Activated T-helper 17 cell treated with anti-CD3 and anti-CD28 coated beads, Interleukin-2, amount 50 U/mL, for 72 hours (primary cell): ENCODE measurements at regions not wholly inside any gene's neighbourhood (a gene's known extent, or its start where the extent isn't known, plus 50 kb on each side); places are given as distances from the start of the nearest gene placed in this dataset.

Experiments
- ATAC-seq: fragments of 150-1000 bp; cut with Tn5 transposase; replicated peaks from 2 replicates; pipeline ENCODE4 v1.10.0; 2021; ENCODE audit warnings: mild to moderate bottlenecking, moderate library complexity
- H3K27ac Mint-ChIP-seq: one replicate; pipeline ENCODE4 v1.8.0; 2022; ENCODE audit warnings: mixed read lengths
- H3K27me3 Mint-ChIP-seq: one replicate; pipeline ENCODE4 v1.8.0; 2022; ENCODE audit warnings: mixed read lengths
- H3K36me3 Mint-ChIP-seq: one replicate; pipeline ENCODE4 v1.8.0; 2022; ENCODE audit warnings: low read depth, mild to moderate bottlenecking, mixed read lengths
- H3K4me1 Mint-ChIP-seq: one replicate; pipeline ENCODE4 v1.8.0; 2022; ENCODE audit warnings: mixed read lengths
- H3K4me3 Mint-ChIP-seq: one replicate; pipeline ENCODE4 v1.8.0; 2022; ENCODE audit warnings: mild to moderate bottlenecking, mixed read lengths
- H3K9me3 Mint-ChIP-seq: one replicate; pipeline ENCODE4 v1.8.0; 2022; ENCODE audit warnings: mixed read lengths

- peak; percentile 74 for ATAC-seq
- peak overlapping the region; percentile 87 for H3K27ac Mint-ChIP-seq
- H3K9me3 Mint-ChIP-seq: peaks cover 13% of the 10 kb centered on the region
- peaks cover 26% of the 10 kb centered on the region for H3K4me1 Mint-ChIP-seq
- H3K4me3 Mint-ChIP-seq: peak overlapping the region; percentile 50
- H3K36me3 Mint-ChIP-seq: no peaks in the 10 kb centered on the region
- H3K27me3 Mint-ChIP-seq: peaks cover 3% of the 10 kb centered on the region
Measured at GRCh38 chr2:7930800-7931635, 750.8 kb upstream of the ID2 start.

GRCh38 chr2:7931808-7932207 is 750.0 kb upstream of the ID2 start:
- Mint-ChIP-seq H3K36me3 (no peaks in the 10 kb centered on the region), H3K9me3 (peaks cover 13% of the 10 kb centered on the region), H3K27ac (peak overlapping the region; percentile 87), H3K4me1 (peaks cover 26% of the 10 kb centered on the region), H3K27me3 (peaks cover 7% of the 10 kb centered on the region), H3K4me3 (peak overlapping the region; percentile 50)
- ATAC-seq: peak; percentile 71

- peak overlapping the region; percentile 50 for H3K4me3 Mint-ChIP-seq
- H3K27ac Mint-ChIP-seq: peak overlapping the region; percentile 87
- H3K36me3 Mint-ChIP-seq: no peaks in the 10 kb centered on the region
- peaks cover 10% of the 10 kb centered on the region for H3K27me3 Mint-ChIP-seq
- peaks cover 13% of the 10 kb centered on the region for H3K9me3 Mint-ChIP-seq
- no peak for ATAC-seq
- peaks cover 27% of the 10 kb centered on the region for H3K4me1 Mint-ChIP-seq
Measured at GRCh38 chr2:7933672-7934071, 748.2 kb upstream of the ID2 start.

- ATAC-seq: no peak
- no peaks in the 10 kb centered on the region for H3K36me3 Mint-ChIP-seq
- H3K27me3 Mint-ChIP-seq: peaks cover 10% of the 10 kb centered on the region
- no peak overlapping the region for H3K27ac Mint-ChIP-seq
- no peak overlapping the region for H3K4me3 Mint-ChIP-seq
- peaks cover 30% of the 10 kb centered on the region for H3K4me1 Mint-ChIP-seq
- peaks cover 9% of the 10 kb centered on the region for H3K9me3 Mint-ChIP-seq
Measured at GRCh38 chr2:7934476-7934875, 747.4 kb upstream of the ID2 start.

- Mint-ChIP-seq H3K4me1 (peaks cover 21% of the 10 kb centered on the region), H3K4me3 (no peak overlapping the region), H3K9me3 (peaks cover 9% of the 10 kb centered on the region), H3K36me3 (no peaks in the 10 kb centered on the region), H3K27ac (no peak overlapping the region), H3K27me3 (peaks cover 10% of the 10 kb centered on the region)
- no peak for ATAC-seq
Measured at GRCh38 chr2:7937082-7937481, 744.8 kb upstream of the ID2 start.

GRCh38 chr2:7940723-7941122 is 741.1 kb upstream of the ID2 start:
- Mint-ChIP-seq H3K4me3 (no peak overlapping the region), H3K9me3 (no peaks in the 10 kb centered on the region), H3K27ac (no peak overlapping the region), H3K27me3 (peaks cover 10% of the 10 kb centered on the region), H3K4me1 (peaks cover 9% of the 10 kb centered on the region), H3K36me3 (no peaks in the 10 kb centered on the region)
- ATAC-seq: no peak

- H3K9me3 Mint-ChIP-seq: no peaks in the 10 kb centered on the region
- H3K36me3 Mint-ChIP-seq: no peaks in the 10 kb centered on the region
- no peak overlapping the region for H3K27ac Mint-ChIP-seq
- H3K4me3 Mint-ChIP-seq: no peak overlapping the region
- H3K27me3 Mint-ChIP-seq: no peaks in the 10 kb centered on the region
- ATAC-seq: no peak
- peaks cover 9% of the 10 kb centered on the region for H3K4me1 Mint-ChIP-seq
Measured at GRCh38 chr2:7943446-7943845, 738.4 kb upstream of the ID2 start.

- no peaks in the 10 kb centered on the region for H3K9me3 Mint-ChIP-seq
- H3K36me3 Mint-ChIP-seq: no peaks in the 10 kb centered on the region
- H3K27ac Mint-ChIP-seq: no peak overlapping the region
- no peak overlapping the region for H3K4me3 Mint-ChIP-seq
- H3K27me3 Mint-ChIP-seq: no peaks in the 10 kb centered on the region
- no peak for ATAC-seq
- H3K4me1 Mint-ChIP-seq: no peaks in the 10 kb centered on the region
Measured at GRCh38 chr2:7945026-7945425, 736.8 kb upstream of the ID2 start.

GRCh38 chr2:7950035-7950612 is 731.7 kb upstream of the ID2 start:
- H3K4me3 Mint-ChIP-seq: no peak overlapping the region
- no peaks in the 10 kb centered on the region for H3K9me3 Mint-ChIP-seq
- no peak for ATAC-seq
- H3K36me3 Mint-ChIP-seq: no peaks in the 10 kb centered on the region
- no peaks in the 10 kb centered on the region for H3K27me3 Mint-ChIP-seq
- H3K27ac Mint-ChIP-seq: no peak overlapping the region
- no peaks in the 10 kb centered on the region for H3K4me1 Mint-ChIP-seq

- no peak overlapping the region for H3K4me3 Mint-ChIP-seq
- H3K36me3 Mint-ChIP-seq: no peaks in the 10 kb centered on the region
- H3K27ac Mint-ChIP-seq: no peak overlapping the region
- no peaks in the 10 kb centered on the region for H3K4me1 Mint-ChIP-seq
- no peaks in the 10 kb centered on the region for H3K9me3 Mint-ChIP-seq
- ATAC-seq: no peak
- H3K27me3 Mint-ChIP-seq: no peaks in the 10 kb centered on the region
Measured at GRCh38 chr2:7951001-7951400, 730.9 kb upstream of the ID2 start.

- H3K9me3 Mint-ChIP-seq: no peaks in the 10 kb centered on the region
- no peak overlapping the region for H3K27ac Mint-ChIP-seq
- no peaks in the 10 kb centered on the region for H3K27me3 Mint-ChIP-seq
- no peak overlapping the region for H3K4me3 Mint-ChIP-seq
- no peaks in the 10 kb centered on the region for H3K4me1 Mint-ChIP-seq
- ATAC-seq: no peak
- no peaks in the 10 kb centered on the region for H3K36me3 Mint-ChIP-seq
Measured at GRCh38 chr2:7951490-7951889, 730.4 kb upstream of the ID2 start.

GRCh38 chr2:7952046-7952745 is 729.7 kb upstream of the ID2 start:
- no peak for ATAC-seq
- no peaks in the 10 kb centered on the region for H3K36me3 Mint-ChIP-seq
- no peak overlapping the region for H3K4me3 Mint-ChIP-seq
- H3K27ac Mint-ChIP-seq: no peak overlapping the region
- H3K9me3 Mint-ChIP-seq: no peaks in the 10 kb centered on the region
- no peaks in the 10 kb centered on the region for H3K27me3 Mint-ChIP-seq
- H3K4me1 Mint-ChIP-seq: no peaks in the 10 kb centered on the region

- H3K9me3 Mint-ChIP-seq: no peaks in the 10 kb centered on the region
- no peak overlapping the region for H3K4me3 Mint-ChIP-seq
- no peaks in the 10 kb centered on the region for H3K27me3 Mint-ChIP-seq
- no peak overlapping the region for H3K27ac Mint-ChIP-seq
- no peaks in the 10 kb centered on the region for H3K4me1 Mint-ChIP-seq
- H3K36me3 Mint-ChIP-seq: no peaks in the 10 kb centered on the region
- ATAC-seq: no peak
Measured at GRCh38 chr2:7953195-7953594, 728.7 kb upstream of the ID2 start.

GRCh38 chr2:7954234-7954633 is 727.6 kb upstream of the ID2 start:
- ATAC-seq: no peak
- no peaks in the 10 kb centered on the region for H3K9me3 Mint-ChIP-seq

GRCh38 chr2:7956126-7956689 is 725.6 kb upstream of the ID2 start:
- no peaks in the 10 kb centered on the region for H3K36me3 Mint-ChIP-seq
- H3K27ac Mint-ChIP-seq: no peak overlapping the region
- no peak overlapping the region for H3K4me3 Mint-ChIP-seq
- H3K9me3 Mint-ChIP-seq: no peaks in the 10 kb centered on the region
- H3K4me1 Mint-ChIP-seq: no peaks in the 10 kb centered on the region
- no peaks in the 10 kb centered on the region for H3K27me3 Mint-ChIP-seq
- ATAC-seq: no peak

More at GRCh38 chr2:7954234-7954633, 727.6 kb upstream of the ID2 start:
- H3K36me3 Mint-ChIP-seq: no peaks in the 10 kb centered on the region
- H3K4me3 Mint-ChIP-seq: no peak overlapping the region
- no peaks in the 10 kb centered on the region for H3K27me3 Mint-ChIP-seq
- H3K4me1 Mint-ChIP-seq: no peaks in the 10 kb centered on the region
- H3K27ac Mint-ChIP-seq: no peak overlapping the region
